T47D (cell line): ENCODE measurements at regions not wholly inside any gene's neighbourhood (a gene's known extent, or its start where the extent isn't known, plus 50 kb on each side); places are given as distances from the start of the nearest gene placed in this dataset.
"Not testable (repeated sequence)": the region's sequence is repeated elsewhere in the genome, so short reads cannot be mapped to it uniquely, and the experiment has no call there.

Experiments
- DNase-seq, 2 experiments: peaks; one replicate each; pipeline versions ENCODE4 v3.0.0 to v3.0.0-alpha.2; 2011 to 2012; ENCODE audit warnings: low read depth in 1 of 2, low spot score in 1 of 2
- JUND ChIP-seq: IDR thresholded peaks from 2 replicates; pipeline ENCODE4 v1.6.1; 2012; ENCODE audit warnings: low read depth
- in situ Hi-C: cut with HindIII; loops from 2 replicates; pipeline ENCODE4 v1.10.0; 2016; ENCODE audit warnings: low sequenced_read_pairs, low pct_unique_long_range_greater_than_20kb

DNA sequence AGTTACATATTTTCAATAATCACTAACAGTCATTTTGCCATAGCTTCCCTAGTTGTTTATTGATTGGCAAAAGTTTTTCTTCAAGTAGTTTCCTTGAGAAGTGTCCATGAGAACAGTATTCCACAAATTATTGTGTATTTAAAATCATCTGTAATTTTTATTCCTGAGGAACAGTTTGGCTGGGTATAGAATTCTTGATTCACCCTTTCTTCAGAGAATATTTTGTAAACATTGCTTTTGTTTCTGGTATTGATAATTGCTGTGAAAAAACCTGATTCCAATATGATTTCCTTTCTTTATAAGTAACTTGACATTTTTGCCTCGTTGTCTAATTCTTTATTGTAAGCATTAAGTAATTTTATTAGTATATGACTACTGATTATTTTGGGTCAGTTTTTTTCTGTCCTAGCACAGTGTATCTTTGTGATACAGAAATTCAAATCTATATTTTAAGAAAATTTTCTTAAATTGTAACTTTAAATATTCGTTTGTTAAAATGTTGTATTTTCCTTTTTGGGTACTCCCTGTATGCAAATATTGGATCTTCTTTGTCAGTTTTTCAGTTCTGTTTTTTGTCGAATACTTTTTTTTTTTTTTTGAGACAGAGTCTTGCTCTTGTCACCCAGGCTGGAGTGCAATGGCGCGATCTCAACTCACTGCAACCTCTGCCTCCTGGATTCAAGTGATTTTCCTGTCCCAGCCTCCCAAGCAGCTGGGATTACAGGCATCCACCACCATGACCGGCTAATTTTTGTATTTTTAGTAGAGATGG, 162.0 kb upstream of the ATP2B1 start:
- TF ChIP-seq JUND, result no peak
- DNase-seq, result no peak
- in situ Hi-C loops, result no loop called here

DNA sequence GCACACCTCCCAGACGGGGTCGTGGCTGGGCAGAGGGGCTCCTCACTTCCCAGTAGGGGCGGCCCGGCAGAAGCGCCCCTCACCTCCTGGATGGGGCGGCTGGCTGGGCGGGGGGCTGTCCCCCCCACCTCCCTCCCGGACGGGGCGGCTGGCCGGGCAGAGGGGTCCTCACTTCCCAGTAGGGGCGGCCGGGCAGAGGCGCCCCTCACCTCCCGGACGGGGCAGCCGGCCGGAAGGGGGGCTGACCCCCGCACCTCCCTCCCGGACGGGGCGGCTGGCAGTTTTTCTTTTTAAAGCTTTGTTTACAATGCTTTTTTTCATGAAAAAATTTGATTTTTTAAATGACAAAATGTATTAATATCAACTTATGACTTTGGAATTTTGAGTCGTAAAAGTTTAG, 159.0 kb upstream of the ATP2B1 start:
- DNase-seq, in situ Hi-C loops: not testable (repeated sequence)

DNA sequence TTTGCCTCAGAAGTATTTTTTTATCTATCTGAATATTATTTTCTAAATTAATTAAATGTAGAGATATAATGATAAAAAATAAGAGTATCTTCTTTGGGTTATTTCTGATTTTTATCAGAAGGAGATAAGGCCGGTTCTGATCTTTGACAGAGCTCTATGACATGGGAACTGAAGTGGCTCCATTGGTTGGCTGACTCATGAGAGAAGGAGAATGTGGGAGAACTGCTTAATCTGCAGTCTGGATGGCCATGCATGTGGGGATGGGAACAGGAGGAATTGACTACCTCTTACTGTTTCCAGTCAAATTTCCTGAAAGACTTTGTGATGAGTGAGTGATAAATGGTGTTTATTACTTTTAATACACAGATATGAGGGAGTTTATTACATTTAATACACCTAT, 155.8 kb upstream of the ATP2B1 start:
- DNase-seq, result no peak
- in situ Hi-C loops, result no loop called here
- no peak for TF ChIP-seq JUND

DNA sequence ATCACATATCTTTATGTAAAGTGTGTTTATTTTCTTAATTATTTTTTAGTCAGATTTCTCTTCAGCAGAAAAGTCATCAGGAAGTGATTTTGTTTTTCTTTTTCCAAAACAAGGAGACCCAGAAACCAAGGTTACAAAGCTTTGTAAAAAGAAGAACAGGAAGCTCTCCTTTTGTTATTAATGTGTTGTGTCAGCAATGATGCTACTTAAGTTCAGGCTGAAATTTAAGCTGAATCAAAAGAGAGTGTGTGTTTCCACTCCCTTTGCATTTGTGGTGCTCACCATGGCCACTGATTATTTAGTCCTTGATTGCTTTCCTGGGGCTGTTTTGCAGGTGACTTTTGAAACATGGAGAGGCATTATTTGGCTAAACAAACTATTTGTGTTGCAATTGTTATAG, 155.3 kb upstream of the ATP2B1 start:
- no peak for TF ChIP-seq JUND
- in situ Hi-C loops, result no loop called here
- DNase-seq, result no peak

DNA sequence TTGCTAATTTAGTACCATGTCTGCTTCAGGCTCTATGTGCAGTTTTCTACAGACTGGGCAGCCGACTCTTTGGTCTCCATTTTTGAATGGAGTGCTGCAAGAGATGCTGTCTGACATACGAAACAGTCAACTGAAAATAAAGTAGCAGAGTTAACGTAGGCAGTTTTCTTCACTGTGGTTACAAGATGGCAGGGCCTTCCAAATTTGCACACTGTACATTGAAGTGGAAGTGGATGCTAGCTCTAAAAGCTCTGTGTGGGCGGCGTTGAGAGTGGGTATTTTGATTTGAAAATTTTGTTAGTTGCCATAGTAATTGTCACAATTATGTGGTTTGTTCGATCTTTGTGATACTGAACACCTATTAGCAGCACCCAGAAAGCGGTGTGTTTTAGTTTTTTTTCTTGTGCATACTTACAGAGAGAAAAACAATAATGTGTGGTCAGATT, 154.9 kb upstream of the ATP2B1 start:
- no peak for DNase-seq
- TF ChIP-seq JUND, result no peak
- in situ Hi-C loops, result no loop called here

DNA sequence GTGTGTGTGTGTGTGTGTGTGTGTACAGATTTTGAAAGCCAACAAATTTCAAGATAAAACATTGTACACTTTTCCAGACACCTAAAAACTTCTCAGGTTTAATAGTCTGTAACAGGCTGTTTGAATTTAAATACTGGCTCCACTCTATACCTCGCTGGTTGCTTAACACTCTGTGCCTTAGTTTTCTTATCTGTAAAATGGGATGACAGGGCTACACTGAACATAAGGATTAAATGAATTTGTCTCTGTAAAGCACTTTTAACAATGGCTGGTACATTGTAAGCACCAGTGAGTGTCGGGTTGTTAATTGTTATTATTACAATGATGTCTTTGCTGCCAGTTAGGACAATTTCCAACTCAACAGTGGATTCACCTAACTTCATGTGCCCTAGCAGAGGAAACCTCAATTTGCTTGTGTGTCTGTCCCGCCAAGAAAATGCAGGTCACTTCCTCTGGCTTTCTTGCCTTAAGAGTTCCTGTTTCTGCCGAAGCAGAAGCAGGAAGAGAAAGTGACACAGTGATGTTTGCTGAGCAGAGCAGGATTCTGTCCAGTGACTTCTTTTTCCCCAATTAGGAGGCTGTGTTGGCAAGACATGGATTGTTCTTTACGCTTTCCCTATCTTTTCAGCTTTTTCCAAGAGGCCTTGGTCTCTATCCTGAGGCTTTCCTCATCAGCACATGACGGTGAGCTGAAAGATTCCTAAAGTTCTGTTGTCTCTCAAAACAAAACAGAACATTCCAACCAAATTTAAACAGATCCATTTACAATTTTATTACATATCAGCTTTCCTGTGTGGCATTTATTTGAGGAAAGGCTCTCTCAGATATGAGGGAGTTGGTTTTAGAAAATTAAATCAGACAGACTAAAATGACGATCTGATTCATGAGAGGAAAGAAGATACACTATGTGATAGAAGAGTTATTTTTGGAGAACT, 154.1 kb upstream of the ATP2B1 start:
- DNase-seq, result peak in 1 of 2 experiments; percentile 41
- in situ Hi-C loops, result no loop called here

DNA sequence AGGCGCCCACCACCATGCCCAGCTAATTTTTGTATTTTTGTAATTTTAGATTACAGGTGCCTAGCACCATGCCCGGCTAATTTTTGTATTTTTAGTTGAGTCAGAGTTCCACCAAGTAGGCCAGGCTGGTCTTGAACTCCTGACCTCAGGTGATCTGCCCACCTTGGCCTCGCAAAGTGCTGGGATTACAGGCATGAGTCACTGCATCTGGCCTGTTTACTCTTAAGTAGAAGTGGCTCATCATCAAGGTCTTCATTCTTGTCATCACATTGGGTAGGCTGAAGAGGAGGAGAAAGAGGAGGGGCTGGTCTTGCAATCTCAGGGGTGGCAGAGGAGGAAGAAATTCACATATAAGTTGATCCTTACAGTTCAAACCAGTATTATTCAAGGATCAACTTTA, 152.4 kb upstream of the ATP2B1 start:
- no peak for DNase-seq
- no peak for TF ChIP-seq JUND
- in situ Hi-C loops, result no loop called here

More for the DNA sequence above, 154.1 kb upstream of the ATP2B1 start:
- no peak for TF ChIP-seq JUND

DNA sequence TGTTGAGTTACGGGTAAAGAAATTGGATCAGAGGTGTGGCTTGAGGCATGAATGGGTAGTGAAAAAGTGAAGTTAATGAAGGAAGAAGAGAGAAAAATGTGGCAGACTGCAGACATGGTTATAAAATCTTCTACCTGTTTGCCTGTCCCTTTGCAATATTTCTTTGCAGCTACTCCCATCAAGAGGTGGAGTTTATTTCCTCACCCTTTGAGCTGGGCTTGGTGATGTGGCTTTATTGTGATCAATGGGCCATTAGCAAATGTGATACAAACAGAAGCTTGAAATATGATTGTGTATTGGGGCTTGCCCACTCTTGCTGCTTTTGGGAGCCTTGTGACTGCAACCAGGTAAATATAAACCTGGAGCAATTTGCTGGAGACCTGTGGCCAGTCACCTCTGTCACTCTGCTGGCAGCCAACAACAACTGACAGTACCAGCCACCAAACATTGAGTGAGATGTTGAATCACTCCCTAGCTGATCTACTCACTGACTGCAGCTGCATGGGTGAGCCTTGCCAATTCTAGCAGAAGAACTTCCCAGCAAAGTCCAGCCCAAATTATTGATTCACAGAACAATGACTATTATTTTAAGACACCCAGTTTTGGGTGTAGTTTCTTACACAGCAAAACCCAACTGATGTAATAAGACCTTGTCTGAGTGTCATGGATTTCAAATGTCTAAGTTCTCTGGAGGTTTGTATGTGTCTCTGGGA, 151.0 kb upstream of the ATP2B1 start:
- in situ Hi-C loops, result no loop called here
- no peak for DNase-seq

DNA sequence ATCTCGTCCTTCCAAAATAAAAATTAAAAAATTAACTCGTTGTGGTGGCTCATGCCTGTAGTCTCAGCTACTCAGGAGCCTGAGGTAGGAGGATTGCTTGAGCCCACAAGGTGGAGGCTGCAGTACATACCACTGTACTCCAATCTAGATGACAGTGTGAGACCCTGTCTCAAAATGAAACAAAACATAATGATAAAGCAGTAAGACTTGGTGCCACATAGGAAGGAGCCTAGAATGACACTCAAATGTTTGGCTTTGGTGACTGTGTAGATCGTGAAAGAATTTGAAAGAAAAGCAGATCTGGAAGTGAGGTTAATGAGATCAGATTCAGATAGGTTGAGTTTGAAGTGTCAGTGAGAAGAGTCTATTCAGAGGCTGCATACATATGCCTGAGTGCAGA, 150.1 kb upstream of the ATP2B1 start:
- in situ Hi-C loops, result no loop called here
- TF ChIP-seq JUND, result no peak
- no peak for DNase-seq

More for the DNA sequence above, 151.0 kb upstream of the ATP2B1 start:
- no peak for TF ChIP-seq JUND

DNA sequence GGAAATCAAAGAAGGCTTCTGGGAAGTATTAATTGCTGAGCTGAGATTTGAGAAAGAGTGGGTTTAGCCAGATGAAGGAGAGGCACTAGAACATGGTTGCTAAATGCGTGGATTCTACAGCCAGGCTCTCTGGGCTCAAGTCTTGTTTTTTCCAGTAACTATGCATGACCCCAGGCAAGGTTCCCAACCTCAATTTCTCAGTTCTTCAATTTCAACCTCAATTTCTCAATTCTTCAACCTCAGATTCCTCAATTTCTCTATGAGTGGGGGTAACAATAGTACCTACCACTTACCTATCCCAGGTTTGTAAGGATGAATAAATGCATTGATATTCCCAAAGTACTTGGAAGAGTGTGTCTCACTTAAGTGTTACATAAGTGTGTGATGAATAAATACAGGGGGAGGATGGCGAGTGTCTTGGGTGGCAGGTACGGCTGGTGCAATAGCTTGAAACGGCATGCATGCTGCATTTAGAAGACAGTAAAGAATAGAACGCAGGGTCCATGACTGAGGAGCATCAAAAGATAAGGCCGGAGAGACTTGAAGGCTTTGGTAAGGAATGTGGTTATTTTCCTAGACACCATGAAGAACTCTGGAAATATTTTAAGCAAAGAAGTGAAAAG, 149.1 kb upstream of the ATP2B1 start:
- DNase-seq, result no peak
- no peak for TF ChIP-seq JUND
- in situ Hi-C loops, result no loop called here

DNA sequence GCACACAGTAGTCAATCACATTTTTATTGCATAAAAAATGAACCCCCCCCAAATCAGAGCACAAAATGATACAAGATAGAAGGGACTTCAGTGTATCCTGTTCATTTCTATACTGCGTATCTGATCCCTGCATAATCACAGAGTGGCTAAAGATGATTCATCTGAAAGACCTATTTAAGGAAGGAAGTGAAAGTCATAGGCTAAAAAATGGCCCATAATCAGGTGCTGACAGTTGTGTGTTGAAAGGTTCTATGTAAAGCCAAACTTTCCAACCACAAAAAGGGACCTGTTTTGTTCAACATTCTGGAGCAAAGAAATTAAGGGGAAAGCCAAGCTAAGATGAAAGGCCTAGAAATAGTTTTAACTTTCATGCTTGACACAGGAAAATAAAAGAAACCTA, 147.8 kb upstream of the ATP2B1 start:
- TF ChIP-seq JUND, result no peak
- no peak for DNase-seq

DNA sequence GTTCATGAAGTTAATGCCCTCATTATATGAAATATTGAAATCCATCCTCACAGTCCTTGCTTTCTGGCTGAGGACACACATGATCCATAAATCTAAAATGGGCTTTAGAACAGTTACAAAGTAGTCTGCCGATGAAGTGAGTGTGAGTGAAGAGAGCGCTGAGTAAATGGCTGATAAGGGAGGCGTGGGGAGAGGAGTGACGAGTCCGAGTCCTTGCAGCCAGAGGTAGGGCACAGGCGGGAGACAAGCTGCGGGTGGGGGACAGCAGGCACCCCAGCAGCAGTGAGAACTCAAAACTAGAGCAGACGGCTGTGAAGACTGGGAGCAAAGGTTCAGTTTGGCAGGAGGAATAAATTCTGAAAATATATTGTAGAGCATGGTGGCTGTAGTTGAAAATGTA, 140.1 kb upstream of the ATP2B1 start:
- DNase-seq, result no peak
- in situ Hi-C loops, result no loop called here
- TF ChIP-seq JUND, result no peak

More for the DNA sequence above, 147.8 kb upstream of the ATP2B1 start:
- in situ Hi-C loops, result no loop called here
